ENCODE measurements at regions not wholly inside any gene's neighbourhood (a gene's known extent, or its start where the extent isn't known, plus 50 kb on each side); places are given as distances from the start of the nearest gene placed in this dataset.
A peak's percentile ranks its signal among the peaks of the same experiment; 100 is the strongest.

DNA sequence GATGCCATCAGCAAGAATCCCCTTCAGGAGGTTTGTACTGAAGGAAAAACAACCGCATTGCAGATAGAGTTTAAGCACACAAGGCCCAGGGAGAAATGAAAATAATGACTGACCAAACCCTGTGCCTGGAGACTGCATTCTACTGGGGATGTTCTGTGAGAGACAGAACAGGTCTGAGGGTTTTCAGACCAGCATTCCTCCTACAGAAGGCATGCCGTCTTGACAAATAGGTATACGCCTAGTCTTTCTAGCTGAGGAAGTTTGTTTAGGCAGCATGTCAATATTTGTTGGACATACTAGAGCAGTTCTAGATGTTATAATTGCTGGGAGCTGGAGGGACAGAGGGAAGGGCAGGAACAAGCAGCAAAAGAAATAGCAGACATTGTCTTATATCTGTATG, 68.4 kb upstream of the SCOC start:
- no peaks in the 10 kb centered on the region for H3K9me3 ChIP-seq (ENCODE audit: control insufficient read depth in 2 of 2, insufficient read depth in 1 of 2, low read depth in 1 of 2, low read length in 1 of 2)
- no peaks in the 10 kb centered on the region for H3K27me3 ChIP-seq (ENCODE audit: control insufficient read depth in 3 of 3, insufficient read depth in 3 of 3, low read length in 3 of 3)
- FAIRE-seq: no peak
- no peak overlapping the region for H3K27ac ChIP-seq (ENCODE audit: low read depth in 1 of 3, low read length in 2 of 3)
- H3K36me3 ChIP-seq (ENCODE audit: control insufficient read depth in 3 of 3, insufficient read depth in 2 of 3, low read depth in 1 of 3, low read length in 3 of 3): no peaks in the 10 kb centered on the region
- no peak for DNase-seq
- no peaks in the 10 kb centered on the region for H3K4me1 ChIP-seq (ENCODE audit: control insufficient read depth in 3 of 3, insufficient read depth in 2 of 3, low read depth in 1 of 3, low read length in 2 of 3)
- H3K4me3 ChIP-seq (ENCODE audit: low read depth in 1 of 3, low read length in 3 of 3): no peak overlapping the region
- 68 to 74% (median 70%) methylated on average over 3 of the region's 3 CpGs for WGBS, 3 donors

GRCh38 chr4:140304346-140304745, 69.1 kb upstream of the SCOC start:
- Histone ChIP-seq H3K27ac (ENCODE audit: low read depth in 1 of 3, low read length in 2 of 3) (no peak overlapping the region), H3K4me3 (ENCODE audit: low read depth in 1 of 3, low read length in 3 of 3) (no peak overlapping the region), H3K36me3 (ENCODE audit: control insufficient read depth in 3 of 3, insufficient read depth in 2 of 3, low read depth in 1 of 3, low read length in 3 of 3) (no peaks in the 10 kb centered on the region), H3K9me3 (ENCODE audit: control insufficient read depth in 2 of 2, insufficient read depth in 1 of 2, low read depth in 1 of 2, low read length in 1 of 2) (no peaks in the 10 kb centered on the region), H3K4me1 (ENCODE audit: control insufficient read depth in 3 of 3, insufficient read depth in 2 of 3, low read depth in 1 of 3, low read length in 2 of 3) (no peaks in the 10 kb centered on the region), H3K27me3 (ENCODE audit: control insufficient read depth in 3 of 3, insufficient read depth in 3 of 3, low read length in 3 of 3) (no peaks in the 10 kb centered on the region)
- DNase-seq: no peak
- FAIRE-seq: no peak
- WGBS, 3 donors: 90 to 91% (median 91%) methylated on average over 2 of the region's 2 CpGs

DNA sequence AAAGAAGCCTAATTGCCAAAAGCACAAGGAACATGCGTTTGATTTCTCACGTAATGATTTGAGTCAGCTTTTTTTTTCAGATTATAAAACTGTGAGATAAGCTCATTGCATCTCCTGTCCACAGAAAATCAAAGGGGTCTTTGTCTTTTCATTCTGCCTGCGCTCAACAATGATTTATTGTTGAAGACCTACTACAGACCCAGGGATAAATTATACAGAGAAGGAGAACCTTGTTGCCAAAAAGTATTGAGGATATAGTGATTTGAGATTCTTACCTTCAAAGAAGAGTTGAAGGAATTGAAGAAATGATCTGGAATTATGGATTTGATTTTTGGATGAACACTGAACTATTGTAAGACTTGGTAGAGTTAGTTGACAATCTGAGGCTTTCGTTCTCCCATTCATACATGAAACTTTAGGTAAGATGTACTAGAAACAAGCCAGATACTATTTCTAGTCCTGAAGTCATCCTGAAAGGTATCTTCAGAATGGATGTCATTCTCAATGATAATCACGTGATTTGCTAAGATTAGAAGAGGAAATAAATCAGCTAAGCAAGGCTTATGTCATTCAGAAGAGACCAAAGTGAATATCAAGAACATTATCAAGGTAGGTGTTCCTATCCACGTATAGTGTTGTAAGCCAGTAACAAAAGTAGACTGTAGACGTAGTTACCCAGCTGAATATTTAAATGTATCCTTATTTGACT, 71.1 kb upstream of the SCOC start:
- Histone ChIP-seq H3K27ac (ENCODE audit: low read depth in 1 of 3, low read length in 2 of 3) (no peak overlapping the region), H3K27me3 (ENCODE audit: control insufficient read depth in 3 of 3, insufficient read depth in 3 of 3, low read length in 3 of 3) (no peaks in the 10 kb centered on the region), H3K9me3 (ENCODE audit: control insufficient read depth in 2 of 2, insufficient read depth in 1 of 2, low read depth in 1 of 2, low read length in 1 of 2) (no peaks in the 10 kb centered on the region), H3K36me3 (ENCODE audit: control insufficient read depth in 3 of 3, insufficient read depth in 2 of 3, low read depth in 1 of 3, low read length in 3 of 3) (no peaks in the 10 kb centered on the region), H3K4me3 (ENCODE audit: low read depth in 1 of 3, low read length in 3 of 3) (no peak overlapping the region), H3K4me1 (ENCODE audit: control insufficient read depth in 3 of 3, insufficient read depth in 2 of 3, low read depth in 1 of 3, low read length in 2 of 3) (no peaks in the 10 kb centered on the region)
- 54 to 75% (median 63%) methylated on average over 7 of the region's 7 CpGs for WGBS, 3 donors
- FAIRE-seq (no peak), DNase-seq (no peak)

DNA sequence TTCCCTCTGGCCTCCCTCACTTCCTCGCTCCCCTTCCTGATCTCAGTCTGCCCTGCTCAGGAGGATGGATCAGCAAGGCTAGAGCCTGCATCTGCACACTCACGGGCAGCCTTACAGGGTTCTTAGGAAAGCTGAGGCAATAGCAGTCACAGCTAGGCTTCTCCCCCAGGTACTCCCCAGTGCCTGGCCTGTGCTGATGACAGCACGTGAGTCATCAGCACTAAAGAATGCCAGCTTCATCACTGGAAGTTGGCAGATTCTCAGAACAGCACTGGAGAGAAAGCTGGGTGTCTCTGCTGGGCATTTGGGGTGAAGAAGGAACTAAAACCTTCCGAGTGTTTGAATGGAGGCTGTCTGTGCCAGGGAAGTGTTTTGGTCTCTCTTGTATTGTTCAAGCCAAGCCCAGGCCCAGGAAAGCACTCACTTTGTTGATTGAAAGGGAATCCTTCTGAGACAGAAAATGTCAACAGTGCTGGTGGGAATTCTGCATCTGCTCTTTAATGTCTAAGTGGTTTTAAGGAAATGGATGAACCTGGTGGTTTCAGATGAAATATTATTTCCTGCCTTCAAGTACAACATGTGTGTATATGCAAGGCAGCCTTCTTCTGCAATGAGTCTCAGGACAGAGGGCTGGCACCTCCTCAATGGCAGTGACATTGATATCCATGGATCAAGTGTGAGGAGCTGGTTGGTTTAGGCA, 73.0 kb upstream of the SCOC start:
- no peaks in the 10 kb centered on the region for H3K4me1 ChIP-seq (ENCODE audit: control insufficient read depth in 3 of 3, insufficient read depth in 2 of 3, low read depth in 1 of 3, low read length in 2 of 3)
- H3K27me3 ChIP-seq (ENCODE audit: control insufficient read depth in 3 of 3, insufficient read depth in 3 of 3, low read length in 3 of 3): no peaks in the 10 kb centered on the region
- 63 to 65% (median 63%) methylated on average over 4 of the region's 4 CpGs for WGBS, 3 donors
- no peak overlapping the region for H3K4me3 ChIP-seq (ENCODE audit: low read depth in 1 of 3, low read length in 3 of 3)
- no peaks in the 10 kb centered on the region for H3K9me3 ChIP-seq (ENCODE audit: control insufficient read depth in 2 of 2, insufficient read depth in 1 of 2, low read depth in 1 of 2, low read length in 1 of 2)
- no peak for DNase-seq
- H3K27ac ChIP-seq (ENCODE audit: low read depth in 1 of 3, low read length in 2 of 3): no peak overlapping the region
- H3K36me3 ChIP-seq (ENCODE audit: control insufficient read depth in 3 of 3, insufficient read depth in 2 of 3, low read depth in 1 of 3, low read length in 3 of 3): no peaks in the 10 kb centered on the region
- FAIRE-seq: no peak

- H3K4me1 ChIP-seq (ENCODE audit: control insufficient read depth in 3 of 3, insufficient read depth in 2 of 3, low read depth in 1 of 3, low read length in 2 of 3): no peaks in the 10 kb centered on the region
- no peaks in the 10 kb centered on the region for H3K36me3 ChIP-seq (ENCODE audit: control insufficient read depth in 3 of 3, insufficient read depth in 2 of 3, low read depth in 1 of 3, low read length in 3 of 3)
- DNase-seq (no peak), FAIRE-seq (no peak)
- H3K27me3 ChIP-seq (ENCODE audit: control insufficient read depth in 3 of 3, insufficient read depth in 3 of 3, low read length in 3 of 3): no peaks in the 10 kb centered on the region
- no peak overlapping the region for H3K4me3 ChIP-seq (ENCODE audit: low read depth in 1 of 3, low read length in 3 of 3)
- H3K9me3 ChIP-seq (ENCODE audit: control insufficient read depth in 2 of 2, insufficient read depth in 1 of 2, low read depth in 1 of 2, low read length in 1 of 2): no peaks in the 10 kb centered on the region
- 88 to 92% (median 92%) methylated on average over 7 of the region's 7 CpGs for WGBS, 3 donors
- H3K27ac ChIP-seq (ENCODE audit: low read depth in 1 of 3, low read length in 2 of 3): no peak overlapping the region
Observed at GRCh38 chr4:140298001-140298400, 75.4 kb upstream of the SCOC start.

DNA sequence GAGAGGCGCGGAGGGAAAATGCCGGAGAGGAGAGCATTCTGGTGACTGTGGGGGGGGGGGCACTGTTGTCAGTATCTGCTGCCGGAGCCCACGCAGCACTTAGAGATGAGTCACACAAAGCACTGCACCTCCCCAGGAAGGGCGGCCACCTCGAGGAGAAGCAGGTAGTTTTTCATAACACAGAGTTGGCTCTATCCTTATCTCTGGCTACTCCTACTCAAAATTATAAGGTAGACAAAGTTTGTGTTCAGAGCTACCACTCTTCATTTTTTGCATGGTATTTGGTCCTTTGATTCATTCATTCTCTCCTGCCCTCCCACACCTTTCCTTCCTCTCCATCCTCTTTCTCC, 76.2 kb upstream of the SCOC start:
- no peaks in the 10 kb centered on the region for H3K9me3 ChIP-seq (ENCODE audit: control insufficient read depth in 2 of 2, insufficient read depth in 1 of 2, low read depth in 1 of 2, low read length in 1 of 2)
- WGBS, 3 donors: 14 to 53% (median 37%) methylated on average over 7 of the region's 7 CpGs
- no peak overlapping the region for H3K4me3 ChIP-seq (ENCODE audit: low read depth in 1 of 3, low read length in 3 of 3)
- FAIRE-seq (no peak), DNase-seq (peak in 1 of 2 donors; percentile 49)
- H3K36me3 ChIP-seq (ENCODE audit: control insufficient read depth in 3 of 3, insufficient read depth in 2 of 3, low read depth in 1 of 3, low read length in 3 of 3): no peaks in the 10 kb centered on the region
- H3K4me1 ChIP-seq (ENCODE audit: control insufficient read depth in 3 of 3, insufficient read depth in 2 of 3, low read depth in 1 of 3, low read length in 2 of 3): no peaks in the 10 kb centered on the region
- H3K27ac ChIP-seq (ENCODE audit: low read depth in 1 of 3, low read length in 2 of 3): no peak overlapping the region
- no peaks in the 10 kb centered on the region for H3K27me3 ChIP-seq (ENCODE audit: control insufficient read depth in 3 of 3, insufficient read depth in 3 of 3, low read length in 3 of 3)

DNA sequence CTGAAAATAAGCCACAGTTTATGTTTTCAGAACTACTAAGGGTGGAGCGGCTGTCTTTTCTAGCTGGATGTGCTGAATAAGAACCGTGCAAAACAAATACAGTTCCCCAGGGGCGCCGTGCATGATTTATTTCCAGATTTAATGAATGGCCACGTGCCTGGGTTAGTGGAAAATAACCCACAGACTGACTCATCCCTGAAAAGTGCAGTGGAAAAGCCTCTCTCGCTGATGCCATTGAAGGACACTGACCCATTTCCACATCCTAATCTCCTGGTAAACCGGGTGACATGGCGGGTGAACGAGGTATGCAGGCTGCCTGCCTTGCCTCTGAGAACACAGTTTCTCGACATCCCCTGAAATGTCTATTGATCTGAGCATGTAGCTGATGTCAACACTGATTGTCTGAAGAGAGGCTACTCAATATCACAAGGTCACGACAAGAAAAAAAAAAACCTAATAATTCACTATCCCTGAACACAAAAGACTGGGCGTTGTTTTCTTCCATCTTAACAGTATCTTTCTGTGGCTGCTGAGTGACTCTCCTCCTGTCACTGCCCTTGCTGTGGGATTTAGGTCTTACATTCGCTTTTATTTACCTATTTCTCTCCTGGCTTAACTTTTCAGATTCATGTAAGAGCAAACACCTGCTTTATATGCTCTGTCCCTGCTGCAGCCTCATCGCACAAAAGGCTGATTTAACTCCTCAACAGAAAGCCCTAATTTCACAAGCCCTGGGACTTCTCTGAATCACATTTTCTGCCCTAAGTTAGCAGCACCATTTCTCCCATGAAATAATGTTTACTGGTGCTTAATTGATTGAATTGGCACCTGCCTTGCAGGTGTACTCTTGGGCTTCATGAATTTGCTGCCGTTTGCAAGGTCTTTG, 76.9 kb upstream of the SCOC start:
- no peaks in the 10 kb centered on the region for H3K4me1 ChIP-seq (ENCODE audit: control insufficient read depth in 3 of 3, insufficient read depth in 2 of 3, low read depth in 1 of 3, low read length in 2 of 3)
- peak overlapping the region in 1 of 3 donors; percentile 28 for H3K27ac ChIP-seq (ENCODE audit: low read depth in 1 of 3, low read length in 2 of 3)
- H3K4me3 ChIP-seq (ENCODE audit: low read depth in 1 of 3, low read length in 3 of 3): no peak overlapping the region
- 30 to 40% (median 37%) methylated on average over 15 of the region's 15 CpGs for WGBS, 3 donors
- no peaks in the 10 kb centered on the region for H3K27me3 ChIP-seq (ENCODE audit: control insufficient read depth in 3 of 3, insufficient read depth in 3 of 3, low read length in 3 of 3)
- H3K9me3 ChIP-seq (ENCODE audit: control insufficient read depth in 2 of 2, insufficient read depth in 1 of 2, low read depth in 1 of 2, low read length in 1 of 2): no peaks in the 10 kb centered on the region
- H3K36me3 ChIP-seq (ENCODE audit: control insufficient read depth in 3 of 3, insufficient read depth in 2 of 3, low read depth in 1 of 3, low read length in 3 of 3): no peaks in the 10 kb centered on the region
- no peak for FAIRE-seq
- DNase-seq: peak; percentile 11 to 18

DNA sequence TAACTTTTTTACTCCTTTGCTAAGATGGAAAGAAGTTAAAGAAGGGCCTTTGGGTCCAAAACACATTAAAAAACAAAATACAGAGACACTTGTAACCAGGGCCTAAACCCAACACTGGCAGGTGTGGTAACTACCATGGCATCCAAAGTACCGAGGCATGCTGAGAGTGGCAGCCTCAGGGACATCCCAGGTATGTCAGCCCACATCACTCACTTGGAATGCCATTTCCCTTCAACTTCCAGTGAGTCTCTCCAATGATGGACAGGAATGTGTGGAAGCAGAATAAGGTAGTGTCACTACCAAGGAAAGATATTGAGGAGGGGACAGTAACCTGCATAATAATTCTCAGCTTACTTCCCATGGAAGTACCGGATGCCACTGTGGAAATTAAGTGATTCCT, 79.5 kb upstream of the SCOC start:
- H3K9me3 ChIP-seq (ENCODE audit: control insufficient read depth in 2 of 2, insufficient read depth in 1 of 2, low read depth in 1 of 2, low read length in 1 of 2): no peaks in the 10 kb centered on the region
- FAIRE-seq: no peak
- no peaks in the 10 kb centered on the region for H3K4me1 ChIP-seq (ENCODE audit: control insufficient read depth in 3 of 3, insufficient read depth in 2 of 3, low read depth in 1 of 3, low read length in 2 of 3)
- H3K27me3 ChIP-seq (ENCODE audit: control insufficient read depth in 3 of 3, insufficient read depth in 3 of 3, low read length in 3 of 3): no peaks in the 10 kb centered on the region
- no peak for DNase-seq
- no peak overlapping the region for H3K27ac ChIP-seq (ENCODE audit: low read depth in 1 of 3, low read length in 2 of 3)
- H3K4me3 ChIP-seq (ENCODE audit: low read depth in 1 of 3, low read length in 3 of 3): no peak overlapping the region
- WGBS, 3 donors: 81 to 92% (median 88%) methylated on average over 2 of the region's 2 CpGs
- no peaks in the 10 kb centered on the region for H3K36me3 ChIP-seq (ENCODE audit: control insufficient read depth in 3 of 3, insufficient read depth in 2 of 3, low read depth in 1 of 3, low read length in 3 of 3)

Measured in small intestine (tissue), 7 donors.